HCT116 (cell line): ENCODE measurements at regions not wholly inside any gene's neighbourhood (a gene's known extent, or its start where the extent isn't known, plus 50 kb on each side); places are given as distances from the start of the nearest gene placed in this dataset.

Source experiments
- ATAC-seq: fragments of 200-7000 bp; cut with Tn5 transposase; 2 replicates; pipeline ENCODE4 v1.9.1; 2020; ENCODE audit warnings: mild to moderate bottlenecking, moderate library complexity
- BruUV-seq: library from RNA; stranded (reverse); fragments of 400-500 nt; replicated peaks from 2 replicates; lab custom pipeline; 2021; lab: Mats Ljungman, UMichigan
- CTCF ChIA-PET: fragments of 300-600 bp; sonication (Branson Sonifier 250); formaldehyde crosslinking; loops from one replicate; lab custom pipeline; 2021; ENCODE audit warnings: antibody characterized with exemption; lab: Charles Lee
- POLR2A ChIA-PET: fragments of 300-600, 350-600 bp; sonication (Branson Sonifier 250); formaldehyde crosslinking; loops from one replicate; lab custom pipeline; 2021; ENCODE audit warnings: antibody characterized with exemption; lab: Charles Lee
- RAD21 ChIA-PET, 2 experiments: fragments of 300-600 bp; sonication (Branson Sonifier 250); formaldehyde crosslinking; loops; one replicate each; lab custom pipeline; 2023; ENCODE audit warnings: low total read pairs in 2 of 2; ENCODE audit not compliant: uncharacterized antibody in 2 of 2, unreplicated experiment in 2 of 2, low non-redundant PET in 1 of 2; lab: Charles Lee
- DNase-seq: peaks from one replicate; pipeline ENCODE4 v3.0.0-alpha.2; 2010; ENCODE audit warnings: low read depth, low spot score
- H2AFZ ChIP-seq: fragments of 200-600 bp; shearing (Covaris generic), sonication (generic); 2 replicates; pipeline ENCODE4 v1.6.1; 2017; ENCODE audit warnings: low read depth, mixed run types, mixed read lengths, antibody characterized with exemption, low read length; ENCODE audit not compliant: poor library complexity, severe bottlenecking
- H3K27ac ChIP-seq: 2 replicates; pipeline ENCODE4 v1.5.1; 2012; ENCODE audit warnings: low read depth, low read length
- H3K27me3 ChIP-seq: fragments of 200-600 bp; sonication (generic); 2 replicates; pipeline ENCODE4 v1.6.1; 2016; ENCODE audit warnings: mixed run types, low read length, mixed read lengths; ENCODE audit not compliant: insufficient read depth
- H3K36me3 ChIP-seq, 2 experiments: fragments of 200-500 bp in 1 of 2; fragments of 200-600 bp in 1 of 2; sonication (Bioruptor generic) in 1 of 2; sonication (generic) in 1 of 2; 2 replicates each; pipeline versions ENCODE4 v1.5.1 to v1.6.1; 2014 to 2016; ENCODE audit warnings: low read length in 2 of 2, inconsistent platforms in 1 of 2, mixed read lengths in 1 of 2, mixed run types in 1 of 2; ENCODE audit not compliant: insufficient read depth in 2 of 2, control insufficient read depth in 1 of 2
- H3K4me1 ChIP-seq, 2 experiments: fragments of 200-600 bp in 1 of 2; sonication (generic) in 1 of 2; 2 replicates each; pipeline versions ENCODE4 v1.5.1 to v1.6.1; 2012 to 2017; ENCODE audit warnings: low read length in 2 of 2, inconsistent platforms in 1 of 2, mild to moderate bottlenecking in 1 of 2, mixed read lengths in 1 of 2, mixed run types in 1 of 2, moderate library complexity in 1 of 2; ENCODE audit not compliant: insufficient read depth in 2 of 2, control insufficient read depth in 1 of 2
- H3K4me2 ChIP-seq: fragments of 200-600 bp; sonication (generic); 2 replicates; pipeline ENCODE4 v1.6.1; 2017; ENCODE audit warnings: mixed run types, low read length, mixed read lengths
- H3K4me3 ChIP-seq, 2 experiments: fragments of 200-600 bp in 1 of 2; sonication (generic) in 1 of 2; replicated peaks in 1 of 2; 2 replicates each; pipeline ENCODE4 v1.5.1; 2011 to 2016; ENCODE audit warnings: low read length in 2 of 2, control low read depth in 1 of 2, low read depth in 1 of 2, mild to moderate bottlenecking in 1 of 2, mixed read lengths in 1 of 2, mixed run types in 1 of 2
- H3K79me2 ChIP-seq: fragments of 200-600 bp; sonication (generic); 2 replicates; pipeline ENCODE4 v1.6.1; 2017; ENCODE audit warnings: mild to moderate bottlenecking, mixed run types, low read length, moderate library complexity, mixed read lengths; ENCODE audit not compliant: insufficient read depth
- H3K9ac ChIP-seq: fragments of 200-600 bp; sonication (generic); 2 replicates; pipeline ENCODE4 v1.6.1; 2016; ENCODE audit warnings: low read length, mixed read lengths
- H3K9me2 ChIP-seq: fragments of 200-600 bp; sonication (generic), shearing (Covaris generic); 2 replicates; pipeline ENCODE4 v1.6.1; 2017; ENCODE audit warnings: mixed run types, mild to moderate bottlenecking, moderate library complexity; ENCODE audit not compliant: insufficient read depth
- H3K9me3 ChIP-seq, 2 experiments: fragments of 200-500 bp in 1 of 2; fragments of 200-600 bp in 1 of 2; sonication (Bioruptor generic) in 1 of 2; sonication (generic) in 1 of 2; 2 replicates each; pipeline ENCODE4 v1.6.1; 2014 to 2017; ENCODE audit warnings: low read length in 2 of 2, mixed read lengths in 2 of 2, inconsistent platforms in 1 of 2, low read depth in 1 of 2, mild to moderate bottlenecking in 1 of 2, mixed run types in 1 of 2, moderate library complexity in 1 of 2; ENCODE audit not compliant: control insufficient read depth in 1 of 2, insufficient read depth in 1 of 2
- H4K20me1 ChIP-seq: fragments of 200-600 bp; sonication (generic), shearing (Covaris generic); 2 replicates; pipeline ENCODE4 v1.6.1; 2017; ENCODE audit warnings: mixed run types, mild to moderate bottlenecking, moderate library complexity; ENCODE audit not compliant: insufficient read depth
- CBX3 ChIP-seq: IDR thresholded peaks from 2 replicates; pipeline ENCODE4 v1.6.1; 2012; ENCODE audit warnings: low read depth
- CEBPB ChIP-seq: IDR thresholded peaks from 2 replicates; pipeline ENCODE4 v1.6.1; 2012; ENCODE audit warnings: low read depth
- CTCF ChIP-seq, 3 experiments: fragments of 200-600 bp in 1 of 3; sonication (generic) in 1 of 3; IDR thresholded peaks in 2 of 3; conservative IDR thresholded peaks in 1 of 3; 2 replicates each; pipeline ENCODE4 v1.5.1; 2012 to 2017; ENCODE audit warnings: low read depth in 2 of 3, low read length in 2 of 3, antibody characterized with exemption in 1 of 3, borderline replicate concordance in 1 of 3, control low read depth in 1 of 3, mild to moderate bottlenecking in 1 of 3, mixed read lengths in 1 of 3, mixed run types in 1 of 3, moderate library complexity in 1 of 3; ENCODE audit not compliant: insufficient read depth in 1 of 3
- EZH2 ChIP-seq: fragments of 200-600 bp; sonication (generic); IDR thresholded peaks from 2 replicates; pipeline ENCODE4 v1.6.1; 2017; ENCODE audit warnings: antibody characterized with exemption, mixed run types
- EZH2phosphoT487 ChIP-seq: fragments of 200-600 bp; IDR thresholded peaks from 2 replicates; pipeline ENCODE4 v1.6.1; 2018; ENCODE audit warnings: antibody characterized with exemption, borderline replicate concordance
- FOSL1 ChIP-seq: IDR thresholded peaks from 2 replicates; pipeline ENCODE4 v1.6.1; 2012; ENCODE audit warnings: low read depth
- POLR2AphosphoS5 ChIP-seq: IDR thresholded peaks from 2 replicates; pipeline ENCODE4 v1.6.1; 2011; ENCODE audit warnings: mild to moderate bottlenecking, low read depth, low read length, moderate library complexity
- RAD21 ChIP-seq: IDR thresholded peaks from 2 replicates; pipeline ENCODE4 v1.6.1; 2012; ENCODE audit warnings: low read depth, mild to moderate bottlenecking
- SIN3A ChIP-seq: IDR thresholded peaks from 2 replicates; pipeline ENCODE4 v1.6.1; 2012; ENCODE audit warnings: low read depth
- SRF ChIP-seq: IDR thresholded peaks from 2 replicates; pipeline ENCODE4 v1.6.1; 2012; ENCODE audit warnings: low read depth
- TCF7L2 ChIP-seq: IDR thresholded peaks from 2 replicates; pipeline ENCODE4 v1.7.0; 2011; ENCODE audit warnings: borderline replicate concordance, inconsistent platforms; ENCODE audit not compliant: insufficient read depth, insufficient read length; ENCODE audit errors: extremely low read depth
- YY1 ChIP-seq: IDR thresholded peaks from 2 replicates; pipeline ENCODE4 v1.6.1; 2011; ENCODE audit warnings: low read length, low read depth, moderate library complexity, mild to moderate bottlenecking; ENCODE audit not compliant: insufficient replicate concordance; ENCODE audit errors: extremely low read depth
- ZFX ChIP-seq: fragments of 450-650 bp; IDR thresholded peaks from 2 replicates; pipeline ENCODE4 v1.6.1; 2017
- intact Hi-C: fragments of 100-400 bp; cut with micrococcal nuclease; formaldehyde crosslinking; loops from 2 replicates; pipeline ENCODE4 v1.10.0; 2022

- CTCF ChIA-PET: no interaction called here
- H3K9me2 ChIP-seq: no peaks in the 10 kb centered on the region; the same call in 1 of the 2 replicates
- intact Hi-C loops: no loop called here
- RAD21 ChIA-PET: no interaction called here
- no peaks in the 10 kb centered on the region for H4K20me1 ChIP-seq
- H3K9me3 ChIP-seq: no peaks in the 10 kb centered on the region; a peak in 2 of 4 replicates
- H3K4me3 ChIP-seq: no peak overlapping the region
- no peaks in the 10 kb centered on the region for H3K4me1 ChIP-seq
- no peak overlapping the region for H2AFZ ChIP-seq
- H3K9ac ChIP-seq: no peak overlapping the region
- TF ChIP-seq POLR2AphosphoS5 (no peak), CTCF (IDR thresholded peaks at IDR 0.05 in 2 of 3, conservative IDR thresholded peaks at IDR 0.05 in 1 of 3; ENCODE audit: borderline replicate concordance in 1 of 3, insufficient read depth in 1 of 3, low read depth in 2 of 3, low read length in 2 of 3) (no peak), EZH2 (no peak), ZFX (no peak), RAD21 (no peak), YY1 (no peak), FOSL1 (no peak), TCF7L2 (no peak), CEBPB (no peak), SIN3A (no peak), CBX3 (no peak), EZH2phosphoT487 (no peak), SRF (no peak)
- TF ChIP-seq, all 23 proteins: peak for 0
- Histone ChIP-seq H3K79me2 (no peaks in the 10 kb centered on the region), H3K27me3 (no peaks in the 10 kb centered on the region), H3K4me2 (no peak overlapping the region), H3K27ac (no peak overlapping the region), H3K36me3 (no peaks in the 10 kb centered on the region)
- no TSS peak for BruUV-seq
- ATAC-seq (no peak), DNase-seq (no peak)
- POLR2A ChIA-PET: no interaction called here
Observed at GRCh38 chr5:125536095-125536494, 789.7 kb upstream of the ZNF608 start.
